AG04450 (cell line): ENCODE measurements at regions not wholly inside any gene's neighbourhood (a gene's known extent, or its start where the extent isn't known, plus 50 kb on each side); places are given as distances from the start of the nearest gene placed in this dataset.

Experiments
- CTCF ChIA-PET: fragments of 300-600, 350-600 bp; formaldehyde crosslinking; extraction: SDS; loops from one replicate; lab custom pipeline; 2022; ENCODE audit warnings: antibody characterized with exemption, inconsistent platforms; lab: Charles Lee
- POLR2A ChIA-PET: fragments of 350-600 bp; formaldehyde crosslinking; extraction: SDS; loops from one replicate; lab custom pipeline; 2021; ENCODE audit warnings: antibody characterized with exemption, inconsistent platforms; lab: Yijun Ruan, JAX
- DNase-seq: peaks from one replicate; pipeline ENCODE4 v3.0.0-alpha.2; 2011; ENCODE audit warnings: low read depth, low spot score
- H3K27ac ChIP-seq: one replicate; pipeline ENCODE4 v1.5.1; 2012; ENCODE audit warnings: low read depth, low read length, control low read depth
- H3K27me3 ChIP-seq: one replicate; pipeline ENCODE4 v1.6.0; 2012; ENCODE audit warnings: low read length; ENCODE audit not compliant: control insufficient read depth, insufficient read depth
- H3K4me3 ChIP-seq: 2 replicates; pipeline ENCODE4 v1.5.1; 2011; ENCODE audit warnings: mild to moderate bottlenecking, low read depth, low read length, control low read depth
- H3K9me3 ChIP-seq: 2 replicates; pipeline ENCODE4 v1.5.1; 2012; ENCODE audit warnings: low read length; ENCODE audit not compliant: control insufficient read depth, insufficient read depth
- TF ChIP-seq, protein P1 (sequence below): IDR thresholded peaks from 2 replicates; pipeline ENCODE4 v1.5.1; 2011; ENCODE audit warnings: low read depth, low read length, control low read depth, inconsistent platforms

DNA sequence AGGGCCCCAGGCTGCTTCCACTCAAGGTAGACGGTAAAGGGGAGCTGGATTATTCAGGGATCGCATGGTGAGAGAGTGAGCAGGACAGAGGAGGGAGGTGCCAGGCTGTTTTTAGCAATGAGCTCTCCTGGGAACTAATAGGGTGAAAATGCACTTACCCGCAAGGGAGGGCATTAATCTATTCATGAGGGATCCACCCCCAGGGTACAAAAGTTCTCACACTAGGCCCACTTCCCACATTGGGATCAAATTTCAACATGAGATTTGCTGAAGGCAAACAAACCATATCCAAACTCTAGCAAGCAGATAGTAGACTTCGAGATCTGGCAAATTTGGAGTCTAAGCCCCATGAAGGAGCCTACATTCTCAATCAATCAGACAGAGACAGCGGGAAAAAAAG lies 408.6 kb downstream of the RNF144B start:
- Histone ChIP-seq H3K9me3 (no peaks in the 10 kb centered on the region; the same call in none of the 2 replicates), H3K27ac (no peak overlapping the region), H3K4me3 (no peak overlapping the region), H3K27me3 (no peaks in the 10 kb centered on the region)
- no peak for DNase-seq
- TF ChIP-seq, protein P1, sequence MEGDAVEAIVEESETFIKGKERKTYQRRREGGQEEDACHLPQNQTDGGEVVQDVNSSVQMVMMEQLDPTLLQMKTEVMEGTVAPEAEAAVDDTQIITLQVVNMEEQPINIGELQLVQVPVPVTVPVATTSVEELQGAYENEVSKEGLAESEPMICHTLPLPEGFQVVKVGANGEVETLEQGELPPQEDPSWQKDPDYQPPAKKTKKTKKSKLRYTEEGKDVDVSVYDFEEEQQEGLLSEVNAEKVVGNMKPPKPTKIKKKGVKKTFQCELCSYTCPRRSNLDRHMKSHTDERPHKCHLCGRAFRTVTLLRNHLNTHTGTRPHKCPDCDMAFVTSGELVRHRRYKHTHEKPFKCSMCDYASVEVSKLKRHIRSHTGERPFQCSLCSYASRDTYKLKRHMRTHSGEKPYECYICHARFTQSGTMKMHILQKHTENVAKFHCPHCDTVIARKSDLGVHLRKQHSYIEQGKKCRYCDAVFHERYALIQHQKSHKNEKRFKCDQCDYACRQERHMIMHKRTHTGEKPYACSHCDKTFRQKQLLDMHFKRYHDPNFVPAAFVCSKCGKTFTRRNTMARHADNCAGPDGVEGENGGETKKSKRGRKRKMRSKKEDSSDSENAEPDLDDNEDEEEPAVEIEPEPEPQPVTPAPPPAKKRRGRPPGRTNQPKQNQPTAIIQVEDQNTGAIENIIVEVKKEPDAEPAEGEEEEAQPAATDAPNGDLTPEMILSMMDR: no peak
- CTCF ChIA-PET: no interaction called here
- POLR2A ChIA-PET: no interaction called here

DNA sequence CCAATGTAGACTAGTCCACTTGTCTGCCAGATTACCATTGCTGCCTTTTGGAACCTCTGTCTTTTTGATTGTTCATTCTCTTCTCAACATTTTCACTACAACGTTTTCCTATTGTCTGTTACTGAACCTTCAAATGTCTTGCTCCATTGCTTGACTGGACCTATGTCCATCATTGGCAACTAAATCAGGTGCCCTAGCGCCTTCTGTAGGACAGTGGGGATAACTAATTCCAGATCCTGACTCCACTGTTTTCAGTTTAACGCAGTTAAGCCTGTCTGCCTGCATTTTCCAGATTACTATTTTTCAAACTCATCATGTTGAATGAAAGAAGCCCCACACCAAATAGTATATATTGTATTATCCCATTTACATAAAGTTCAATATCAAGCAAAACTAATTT lies 433.6 kb downstream of the RNF144B start:
- H3K9me3 ChIP-seq: peaks cover 9% of the 10 kb centered on the region
- POLR2A ChIA-PET: no interaction called here
- no peak overlapping the region for H3K4me3 ChIP-seq
- H3K27ac ChIP-seq: no peak overlapping the region
- TF ChIP-seq, protein P1: no peak
- CTCF ChIA-PET: no interaction called here
- no peaks in the 10 kb centered on the region for H3K27me3 ChIP-seq
- DNase-seq: no peak

DNA sequence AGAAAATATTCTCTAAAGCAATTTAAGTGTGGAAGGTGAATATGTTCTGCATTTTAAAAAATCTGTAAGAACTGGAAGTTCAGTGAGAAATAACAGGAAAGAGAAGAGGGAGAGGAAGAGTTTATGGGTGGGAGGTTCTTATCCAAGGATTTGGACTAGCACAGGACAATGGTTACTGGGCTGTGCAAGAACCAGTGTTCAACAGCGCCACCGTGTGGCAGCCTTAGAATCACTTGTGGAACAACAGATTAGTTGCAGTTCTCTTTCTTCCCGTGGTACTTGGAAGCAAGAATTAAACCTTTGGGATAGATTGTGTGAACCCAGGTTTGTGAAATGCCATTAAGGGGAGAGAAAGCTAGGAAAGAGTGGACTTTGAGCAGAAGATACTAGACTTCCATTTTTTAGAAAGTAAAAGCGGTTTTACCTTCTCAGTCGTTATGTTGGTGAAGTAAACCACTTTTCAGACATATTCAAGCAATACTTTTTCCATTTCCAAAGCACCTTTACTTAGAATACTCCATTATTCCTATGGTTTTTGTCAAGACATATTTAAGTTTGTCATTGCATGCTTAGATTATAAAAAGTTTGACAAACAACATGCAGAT lies 436.7 kb downstream of the RNF144B start:
- POLR2A ChIA-PET: no interaction called here
- H3K27me3 ChIP-seq: no peaks in the 10 kb centered on the region
- CTCF ChIA-PET: no interaction called here
- H3K27ac ChIP-seq: no peak overlapping the region
- peaks cover 9% of the 10 kb centered on the region for H3K9me3 ChIP-seq
- TF ChIP-seq, protein P1: peak; percentile 44
- H3K4me3 ChIP-seq: no peak overlapping the region
- DNase-seq: no peak

DNA sequence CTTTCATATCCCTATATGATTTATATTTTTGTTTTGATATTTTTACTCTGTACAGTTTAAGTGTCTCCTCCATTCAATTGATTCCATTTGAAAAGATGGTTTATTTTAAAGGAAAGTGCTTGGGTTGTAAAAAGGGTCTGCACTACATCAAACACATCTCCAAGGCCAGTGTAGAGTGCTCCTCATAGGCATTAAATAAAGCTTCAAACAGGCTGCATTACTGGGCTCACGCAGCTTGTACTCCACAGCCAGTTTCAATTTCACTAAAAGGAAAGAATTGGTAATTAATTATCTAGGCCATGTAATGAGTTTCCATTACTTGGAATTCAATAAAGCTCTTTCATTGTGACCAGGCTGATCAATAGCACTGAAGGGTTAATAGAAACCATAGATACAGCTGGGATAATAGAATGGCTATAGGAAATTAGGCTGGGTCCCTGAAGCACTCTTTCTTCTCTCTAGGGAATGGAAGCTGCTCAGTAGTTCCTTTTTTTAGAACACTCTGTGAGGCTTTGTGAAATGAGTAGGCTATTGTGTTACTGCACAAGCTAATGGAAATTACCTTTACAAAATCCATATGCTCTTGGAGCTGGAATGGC lies 442.2 kb downstream of the RNF144B start:
- H3K27me3 ChIP-seq: no peaks in the 10 kb centered on the region
- ChIA-PET CTCF (no interaction called here), POLR2A (no interaction called here)
- H3K4me3 ChIP-seq: no peak overlapping the region
- H3K27ac ChIP-seq: no peak overlapping the region
- DNase-seq: no peak
- TF ChIP-seq, protein P1: no peak
- peaks cover 2% of the 10 kb centered on the region; the same call in 1 of the 2 replicates for H3K9me3 ChIP-seq

DNA sequence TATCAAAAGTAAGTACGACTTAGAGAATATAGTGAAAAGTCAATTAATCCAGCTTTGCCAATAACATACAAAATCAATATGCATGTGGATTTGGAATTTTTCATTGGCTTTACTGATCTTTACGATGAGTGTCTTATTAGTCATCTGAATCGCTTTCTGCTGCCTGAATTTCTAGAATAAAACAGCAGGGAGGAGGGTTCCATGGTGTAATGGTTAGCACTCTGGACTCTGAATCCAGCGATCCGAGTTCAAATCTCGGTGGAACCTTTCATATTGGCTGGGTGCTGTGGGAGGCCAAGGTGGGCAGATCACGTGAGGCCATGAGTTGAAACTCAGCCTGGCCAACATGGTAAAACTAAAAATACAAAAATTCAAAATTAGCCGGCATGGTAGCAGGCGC lies 448.8 kb downstream of the RNF144B start:
- H3K27ac ChIP-seq: no peak overlapping the region
- H3K9me3 ChIP-seq: no peaks in the 10 kb centered on the region; the same call in 1 of the 2 replicates
- DNase-seq: no peak
- H3K4me3 ChIP-seq: no peak overlapping the region
- no peaks in the 10 kb centered on the region for H3K27me3 ChIP-seq
- POLR2A ChIA-PET: no interaction called here
- TF ChIP-seq, protein P1: no peak
- CTCF ChIA-PET: no interaction called here
